CD4-positive, alpha-beta T cell treated with Interleukin-17A for 4 hours (primary cell): ENCODE measurements at regions not wholly inside any gene's neighbourhood (a gene's known extent, or its start where the extent isn't known, plus 50 kb on each side); places are given as distances from the start of the nearest gene placed in this dataset.

Experiments
- DNase-seq: peaks from one replicate; pipeline ENCODE4 v3.0.0-alpha.2; 2020; ENCODE audit warnings: mixed read lengths

DNA sequence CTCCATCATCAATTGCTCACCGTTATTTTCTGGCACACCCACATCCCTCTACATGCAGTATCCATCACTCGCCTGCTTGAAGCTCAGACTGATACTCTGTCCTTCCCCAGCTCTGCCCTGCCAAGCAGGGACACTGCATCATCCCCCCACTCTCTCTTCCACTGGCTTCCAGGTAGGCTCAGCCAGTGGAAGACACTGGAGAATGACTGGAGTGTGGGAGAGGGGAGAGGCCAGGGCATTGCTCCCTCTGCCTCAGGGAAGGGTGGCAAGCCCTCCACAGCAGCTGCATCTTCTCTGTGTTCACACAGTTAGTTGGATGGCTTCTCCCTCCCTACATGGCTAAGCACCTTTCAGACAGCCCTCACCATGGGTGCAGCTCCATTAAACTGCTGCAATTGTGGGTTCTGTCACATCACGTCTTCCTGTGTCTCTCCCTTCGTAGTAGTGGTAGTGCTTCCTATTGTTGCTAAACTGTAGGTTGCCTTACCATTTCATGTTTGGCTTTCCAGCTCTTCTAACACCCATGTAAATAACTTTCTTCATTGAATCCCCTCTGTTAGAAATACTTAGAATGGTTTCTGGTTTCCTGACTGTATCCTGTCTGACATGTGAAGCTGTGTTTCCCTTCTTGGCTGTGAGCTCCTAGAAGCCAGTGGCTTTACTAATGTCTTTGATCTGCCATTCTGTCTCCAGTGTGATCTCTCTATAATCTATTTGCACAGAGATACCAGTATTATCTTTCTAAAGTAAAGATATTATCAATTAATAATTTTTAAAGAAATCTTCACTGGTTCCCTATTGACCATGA, 483.7 kb upstream of the LRRN3 start:
- DNase-seq, result no peak

DNA sequence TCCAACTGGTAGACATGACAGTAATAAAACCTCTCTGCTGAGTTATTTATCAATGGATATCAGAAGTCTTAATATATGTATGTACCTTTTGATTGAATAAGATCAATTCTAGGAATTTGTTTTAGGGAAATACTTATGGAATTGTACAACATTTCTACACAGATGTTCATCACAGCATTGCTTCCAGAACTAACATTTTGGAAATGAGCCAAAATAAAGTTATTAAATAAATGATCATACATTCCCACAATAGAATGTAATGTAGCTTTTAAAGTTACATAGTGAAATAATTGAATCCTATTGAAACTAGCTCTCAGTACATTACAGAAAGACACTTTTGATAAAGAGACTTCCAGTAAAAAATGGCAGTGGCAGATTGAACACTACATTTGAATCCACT, 481.6 kb upstream of the LRRN3 start:
- no peak for DNase-seq

DNA sequence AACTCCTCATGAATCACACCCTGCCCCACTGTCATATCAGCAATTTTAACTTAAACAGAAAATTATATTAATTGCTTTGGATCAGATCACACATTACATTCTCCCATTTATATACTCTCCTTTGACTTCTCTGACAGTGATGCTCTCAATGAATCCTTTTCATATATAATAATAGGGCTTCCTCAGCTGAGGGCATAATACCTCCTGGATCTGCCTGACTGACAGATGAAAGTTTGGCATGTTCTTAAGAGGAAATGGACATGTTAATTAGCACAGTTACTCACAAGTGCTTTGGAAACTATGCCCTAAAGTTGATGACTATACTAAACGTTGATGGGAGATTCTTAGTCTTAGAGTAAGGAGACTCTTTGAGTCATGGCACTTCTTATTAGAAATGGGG, 478.2 kb upstream of the LRRN3 start:
- no peak for DNase-seq
